ENCODE measurements at regions not wholly inside any gene's neighbourhood (a gene's known extent, or its start where the extent isn't known, plus 50 kb on each side); places are given as distances from the start of the nearest gene placed in this dataset.

GRCh38 chr7:41878309-41879295 is 175.7 kb upstream of the INHBA start:
- DNase-seq (ENCODE audit: low read depth), result no peak

DNA sequence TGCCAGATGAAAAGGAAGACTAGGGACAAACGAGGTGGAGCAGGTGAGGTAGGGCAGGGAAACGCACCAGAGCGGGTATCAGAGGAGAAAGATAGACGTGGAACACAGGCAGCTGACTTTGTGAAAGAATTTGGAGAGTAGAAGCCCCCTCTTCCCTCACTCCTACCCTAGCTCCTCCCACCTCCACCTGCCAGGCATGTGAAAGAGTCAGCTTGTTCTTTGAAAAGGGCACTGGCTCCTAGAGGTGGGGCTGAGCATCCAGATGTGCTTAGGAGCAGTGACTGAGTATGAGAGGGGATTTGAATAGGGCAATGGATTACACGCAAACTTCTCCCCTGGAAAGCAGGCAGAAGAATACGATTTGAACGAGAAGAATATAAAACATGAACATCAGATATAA is 174.2 kb upstream of the INHBA start:
- no peak for DNase-seq (ENCODE audit: low read depth)

- no peak for DNase-seq (ENCODE audit: low read depth)
Measured at GRCh38 chr7:41875513-41875912, 172.6 kb upstream of the INHBA start.

DNA sequence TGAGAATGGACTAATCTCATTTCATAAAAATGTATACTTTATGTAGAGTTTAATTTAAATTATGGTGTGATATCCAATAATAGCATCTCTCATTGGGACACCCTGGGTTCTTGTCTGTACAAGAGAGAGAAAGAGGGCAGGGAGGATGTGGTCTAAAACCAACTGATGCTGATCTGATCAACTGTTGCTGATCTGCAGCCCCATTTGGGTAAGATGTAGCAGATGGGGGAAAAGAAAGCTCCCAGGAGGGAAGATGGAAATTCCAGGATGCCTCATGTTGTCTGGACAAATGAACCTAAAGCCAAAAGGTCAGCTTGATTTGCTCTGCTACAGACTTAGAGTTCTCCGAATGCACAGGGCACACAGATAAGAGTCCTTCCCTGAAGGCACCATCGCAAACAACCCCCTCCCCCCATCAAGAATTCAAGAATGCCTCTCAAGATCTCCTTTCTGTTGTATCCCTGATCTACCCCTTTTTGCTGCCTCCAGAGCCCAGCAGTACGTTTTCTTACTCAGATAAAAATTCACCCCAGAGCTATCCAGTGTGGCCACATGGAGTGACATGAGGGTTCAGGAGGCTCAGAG is 171.4 kb upstream of the INHBA start:
- no peak for DNase-seq (ENCODE audit: low read depth)

DNA sequence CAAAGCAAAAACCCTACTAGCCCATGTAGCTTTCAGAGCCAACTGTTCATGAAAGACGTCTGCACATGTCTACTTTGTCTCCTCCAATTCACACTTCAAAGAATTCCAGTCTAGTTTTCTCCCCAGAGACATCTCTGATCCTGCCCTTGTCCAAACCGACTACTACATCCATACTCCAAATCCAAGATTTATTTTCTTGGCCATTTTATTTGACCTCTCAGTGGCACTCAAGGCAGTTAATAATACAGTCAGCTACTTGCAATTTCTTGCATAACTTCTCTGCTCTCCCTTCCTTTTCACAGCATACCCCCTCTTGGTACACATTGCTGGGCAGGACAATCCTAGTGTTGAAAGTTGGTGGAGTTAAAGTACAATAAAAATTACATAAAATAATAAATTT is 170.9 kb upstream of the INHBA start:
- DNase-seq (ENCODE audit: low read depth), result peak; percentile 42

DNA sequence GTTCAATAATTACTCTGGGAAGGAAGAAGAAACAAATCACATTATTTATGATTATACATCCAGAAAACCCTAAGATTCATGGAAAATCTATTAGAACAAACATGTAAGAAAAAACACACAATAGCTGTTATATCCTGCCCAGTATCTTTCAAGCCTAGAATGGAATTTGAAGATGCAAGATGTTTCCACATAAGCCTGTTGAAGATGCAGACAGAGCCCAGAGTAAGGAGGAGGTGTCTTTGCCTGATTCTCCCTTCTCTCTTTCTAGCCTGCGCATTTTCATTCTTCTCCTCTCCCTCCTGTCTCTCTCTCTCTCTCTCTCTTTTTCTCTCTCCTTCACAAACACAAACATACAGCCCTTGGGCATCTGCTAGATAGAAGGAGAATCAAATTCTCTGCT is 170.1 kb upstream of the INHBA start:
- no peak for DNase-seq (ENCODE audit: low read depth)

DNA sequence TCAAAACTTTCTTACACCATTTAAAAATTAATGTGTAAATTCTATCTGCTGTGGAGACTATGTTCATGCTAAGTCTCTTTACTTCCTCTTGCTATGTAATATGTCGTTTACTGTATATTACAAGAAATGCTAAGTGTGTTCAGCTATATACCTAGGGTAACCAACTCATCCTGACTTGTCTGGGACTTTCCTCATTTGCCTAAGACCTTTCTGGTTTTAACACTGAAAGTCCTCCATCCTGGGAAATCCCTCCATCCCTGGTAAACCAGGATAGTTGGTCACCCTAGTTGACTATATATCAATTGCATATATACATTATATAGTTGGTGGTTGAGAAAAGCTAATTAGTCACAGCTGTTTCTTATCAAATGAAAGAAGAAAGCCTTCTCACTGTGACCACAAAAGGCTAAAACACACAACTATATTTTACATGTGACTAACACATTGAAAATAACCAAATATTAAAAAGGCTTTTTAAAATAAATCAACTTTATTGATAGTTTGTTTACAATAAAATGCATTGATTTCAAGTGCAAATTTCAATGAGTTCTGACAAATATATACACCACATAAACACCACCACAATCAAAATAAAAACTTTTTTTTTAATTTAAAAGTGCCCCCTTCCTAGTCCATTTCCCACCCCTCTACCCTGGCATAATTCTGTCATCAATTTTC is 167.7 kb upstream of the INHBA start:
- no peak for DNase-seq (ENCODE audit: low read depth)

DNA sequence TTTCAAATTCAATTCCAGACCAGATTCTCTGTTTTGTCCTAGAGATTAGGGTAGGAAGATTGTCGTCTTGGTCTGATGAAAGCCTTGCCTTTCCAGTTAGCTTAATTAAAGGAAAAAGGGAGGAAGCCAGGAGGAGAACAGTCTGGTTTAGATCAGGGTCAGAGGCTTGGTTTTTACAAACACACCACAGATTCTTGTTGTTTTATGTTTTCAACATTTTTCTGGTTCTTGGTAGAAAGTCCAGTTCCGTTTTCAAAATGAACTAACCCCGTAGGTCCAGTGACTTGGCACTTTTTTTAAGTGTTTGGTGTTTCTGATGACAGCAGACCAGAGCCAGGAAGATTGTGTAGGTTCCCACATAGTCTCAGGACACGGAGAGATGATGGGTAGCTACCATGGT is 167.1 kb upstream of the INHBA start:
- DNase-seq (ENCODE audit: low read depth), result no peak

- DNase-seq (ENCODE audit: low read depth), result no peak
Measured at GRCh38 chr7:41869596-41869995, 166.7 kb upstream of the INHBA start.

GRCh38 chr7:41869091-41869490 is 166.2 kb upstream of the INHBA start:
- peak; percentile 67 for DNase-seq (ENCODE audit: low read depth)

- no peak for DNase-seq (ENCODE audit: low read depth)
Measured at GRCh38 chr7:41867639-41868280, 164.9 kb upstream of the INHBA start.

DNA sequence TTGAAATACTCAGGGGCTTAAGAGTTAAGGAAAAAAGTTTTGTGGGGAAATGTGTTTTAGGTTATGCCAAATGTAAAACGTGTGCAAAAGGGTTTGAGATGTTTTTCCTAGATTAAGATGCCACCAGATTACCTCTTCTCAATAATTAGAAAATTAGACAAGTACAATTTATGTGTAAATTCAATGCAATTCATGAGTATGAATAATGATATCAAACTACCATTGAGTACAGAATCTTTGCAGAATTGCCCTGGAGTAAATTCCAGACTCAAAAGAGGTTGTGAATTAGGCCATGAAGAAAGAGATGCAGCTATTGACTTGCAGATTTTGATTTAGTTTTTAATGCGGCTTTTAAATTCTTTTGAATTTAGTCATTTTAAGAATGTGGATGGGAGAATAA is 159.4 kb upstream of the INHBA start:
- no peak for DNase-seq (ENCODE audit: low read depth)

- no peak for DNase-seq (ENCODE audit: low read depth)
Measured at GRCh38 chr7:41861642-41862041, 158.8 kb upstream of the INHBA start.

- no peak for DNase-seq (ENCODE audit: low read depth)
Measured at GRCh38 chr7:41858201-41858600, 155.3 kb upstream of the INHBA start.

GRCh38 chr7:41855798-41856197 is 152.9 kb upstream of the INHBA start:
- DNase-seq (ENCODE audit: low read depth), result no peak

DNA sequence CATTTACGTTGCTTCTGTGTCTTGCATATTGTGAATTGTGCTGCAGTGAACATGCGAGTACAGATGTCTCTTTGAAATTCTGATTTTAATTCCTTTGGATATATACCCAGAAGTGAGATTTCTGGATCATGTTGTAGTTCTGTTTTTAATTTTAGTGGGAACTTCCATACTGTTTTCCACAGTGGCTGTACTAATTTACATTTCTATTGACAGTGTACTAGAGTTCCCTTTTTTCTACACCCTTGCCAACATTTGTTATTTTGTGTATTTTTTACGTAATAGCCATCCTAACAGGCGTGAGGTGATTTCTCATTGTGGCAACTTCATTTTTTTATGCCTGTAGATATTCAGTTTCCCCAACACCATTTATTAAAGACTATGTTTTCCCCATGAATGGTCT is 144.7 kb upstream of the INHBA start:
- DNase-seq (ENCODE audit: low read depth), result no peak

DNA sequence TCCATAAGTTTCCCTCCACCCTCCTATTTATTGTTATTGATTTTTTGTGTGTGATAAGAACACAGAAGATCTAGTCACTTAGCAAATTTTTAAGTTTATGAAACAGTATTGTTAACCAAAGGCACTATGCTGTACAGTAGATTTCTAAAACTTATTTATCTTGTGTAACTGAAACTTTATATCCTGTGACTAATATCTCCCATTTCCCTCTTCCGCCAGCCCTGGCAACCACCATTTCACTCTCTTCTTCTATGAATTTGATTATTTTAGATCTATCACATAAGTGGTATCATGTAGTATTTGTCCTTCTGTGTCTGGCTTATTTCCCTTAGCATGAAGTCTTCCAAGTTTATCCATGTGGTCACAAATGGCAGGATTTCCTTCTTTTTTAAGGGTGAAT is 144.3 kb upstream of the INHBA start:
- DNase-seq (ENCODE audit: low read depth), result no peak

- no peak for DNase-seq (ENCODE audit: low read depth)
Measured at GRCh38 chr7:41842956-41843355, 140.1 kb upstream of the INHBA start.

DNA sequence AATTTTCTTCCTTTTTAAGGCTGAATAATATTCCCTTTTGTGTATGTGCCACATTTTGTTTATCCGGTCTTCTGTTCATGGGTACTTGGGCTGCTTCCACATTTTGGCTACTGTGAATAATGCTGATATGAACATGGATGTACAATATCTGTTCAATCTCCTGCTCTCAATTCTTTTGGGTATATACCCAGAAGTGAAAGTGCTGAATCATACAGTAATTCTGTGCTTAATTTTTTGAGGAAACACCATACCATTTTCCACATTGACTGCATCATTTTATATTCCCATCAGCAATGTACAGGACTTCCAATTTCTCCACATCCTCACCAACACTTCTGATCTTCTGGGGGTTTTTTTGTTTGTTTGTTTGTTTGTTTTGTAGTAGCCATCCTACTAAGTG is 135.0 kb upstream of the INHBA start:
- DNase-seq (ENCODE audit: low read depth), result no peak

GRCh38 chr7:41835976-41836530 is 133.2 kb upstream of the INHBA start:
- DNase-seq (ENCODE audit: low read depth), result no peak

DNA sequence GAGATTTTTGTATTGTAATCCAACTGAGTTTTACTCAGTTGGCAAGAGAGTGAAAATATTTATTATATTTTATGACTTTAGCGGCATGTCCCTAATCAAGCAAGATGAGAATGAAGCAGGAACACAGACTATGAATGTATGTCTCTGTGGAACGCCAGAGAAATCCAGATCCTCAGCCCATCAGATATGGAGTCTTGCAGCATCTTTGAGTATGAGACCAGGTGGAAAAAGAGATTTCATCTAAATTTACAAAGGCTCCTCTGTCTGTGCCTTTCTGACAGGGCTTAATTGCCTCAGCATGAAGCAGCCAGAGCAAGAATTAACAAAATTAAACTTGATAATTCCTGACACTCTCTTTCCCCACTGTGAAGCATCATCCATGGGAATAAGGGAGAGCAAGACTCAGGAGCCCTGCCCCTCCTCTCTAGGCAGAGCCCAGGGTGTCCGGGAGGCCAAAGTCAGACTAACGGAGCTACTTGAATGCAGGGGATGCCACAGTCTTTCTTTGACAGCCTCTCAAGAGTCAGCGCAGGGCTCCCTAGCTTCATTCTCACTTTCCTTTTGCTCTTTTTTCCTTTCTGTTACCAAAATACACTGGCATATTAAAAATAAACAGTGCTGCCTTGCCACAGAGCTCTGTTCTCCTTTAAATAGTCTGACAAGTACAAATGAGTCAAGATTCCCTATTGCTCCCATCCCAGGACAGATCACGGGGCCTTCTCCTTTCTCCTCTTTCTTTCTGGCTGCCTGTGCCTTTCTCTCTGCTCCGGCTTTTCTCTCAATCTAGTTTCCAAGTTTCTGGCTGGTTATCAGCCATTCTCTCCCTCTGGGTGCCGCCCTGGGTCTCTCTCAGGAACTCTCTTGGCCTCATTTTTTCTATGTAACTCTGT is 132.2 kb upstream of the INHBA start:
- DNase-seq (ENCODE audit: low read depth), result no peak

Measured in renal cortical epithelial cell (primary cell).